DMS153 (cell line): ENCODE measurements at regions not wholly inside any gene's neighbourhood (a gene's known extent, or its start where the extent isn't known, plus 50 kb on each side); places are given as distances from the start of the nearest gene placed in this dataset.

Experiments
- DNase-seq: peaks from one replicate; lab custom pipeline; 2025; lab: John Stamatoyannopoulos, UW

DNA sequence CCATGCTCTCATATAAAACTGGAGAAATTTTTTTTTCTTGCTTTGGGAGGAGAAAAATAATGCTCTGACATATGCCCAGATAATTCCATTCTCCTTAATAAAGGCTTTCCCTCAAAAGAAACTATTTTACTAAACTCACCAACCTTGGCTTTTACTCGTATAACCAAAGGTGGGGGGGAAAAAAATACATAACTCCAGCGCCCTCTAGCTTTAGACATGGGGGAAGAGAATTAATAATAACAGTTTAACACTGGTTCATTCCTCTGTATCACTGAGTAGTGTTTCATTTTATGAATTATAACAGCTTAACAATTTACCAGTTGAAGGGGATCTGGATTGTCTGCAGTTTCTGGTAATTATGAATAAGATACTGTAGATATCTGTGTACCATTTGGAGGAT is 1226.1 kb downstream of the GRIK2 start:
- no peak for DNase-seq

DNA sequence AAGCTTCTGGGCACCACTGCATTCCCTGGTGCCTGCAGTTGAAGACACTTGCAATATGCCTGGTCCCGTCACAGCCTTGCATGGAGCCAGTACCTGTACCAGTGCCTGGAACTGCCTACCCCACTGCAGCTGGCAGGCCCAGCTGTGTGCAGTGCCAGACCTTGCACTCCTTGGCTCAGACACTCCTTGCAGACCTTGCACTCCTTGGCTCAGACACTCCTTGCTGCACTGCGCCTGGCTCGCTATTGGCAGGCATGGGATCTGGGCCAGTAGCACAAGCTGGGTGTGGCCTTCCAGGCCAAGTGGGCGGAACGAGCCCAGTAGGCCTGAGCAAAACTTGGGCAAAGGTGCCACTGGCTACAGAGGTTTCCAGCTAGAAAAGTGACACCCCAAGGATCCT is 1189.1 kb downstream of the GRIK2 start:
- DNase-seq: no peak

DNA sequence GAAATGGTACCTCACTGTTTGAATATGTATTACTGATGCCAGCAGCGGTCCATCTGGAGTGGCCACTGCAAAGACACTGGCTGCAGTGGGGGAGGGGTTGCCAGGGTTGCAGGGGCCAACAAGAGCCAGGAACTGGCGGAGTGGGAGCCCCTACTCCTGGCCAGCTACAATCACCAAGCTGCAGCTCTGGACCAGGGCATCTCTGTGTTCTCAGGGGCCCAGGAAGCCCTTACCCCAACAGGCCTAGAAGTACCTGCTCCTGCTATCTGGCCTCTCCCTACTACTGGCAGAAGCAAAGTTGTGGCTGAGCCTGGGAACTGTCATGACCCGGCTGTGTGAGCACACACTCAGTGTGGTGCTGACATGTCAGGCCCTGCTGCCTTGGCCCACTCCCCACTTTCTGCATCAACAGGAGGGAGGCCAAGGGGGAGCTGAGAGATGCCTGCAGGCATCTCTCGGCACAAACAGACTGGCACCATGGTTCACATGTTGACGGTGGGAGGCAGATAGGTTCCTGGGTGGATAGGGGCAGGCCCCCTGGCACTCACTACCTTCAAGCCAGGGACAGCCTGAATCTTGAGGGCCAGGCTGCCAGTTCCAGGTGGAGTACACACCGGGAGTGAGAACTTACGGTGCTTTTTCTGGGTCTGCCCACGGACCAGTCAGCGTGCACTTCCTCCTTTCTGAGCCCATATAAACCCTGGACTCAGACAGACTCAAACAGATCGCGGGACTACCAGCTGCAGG is 1188.0 kb downstream of the GRIK2 start:
- no peak for DNase-seq

DNA sequence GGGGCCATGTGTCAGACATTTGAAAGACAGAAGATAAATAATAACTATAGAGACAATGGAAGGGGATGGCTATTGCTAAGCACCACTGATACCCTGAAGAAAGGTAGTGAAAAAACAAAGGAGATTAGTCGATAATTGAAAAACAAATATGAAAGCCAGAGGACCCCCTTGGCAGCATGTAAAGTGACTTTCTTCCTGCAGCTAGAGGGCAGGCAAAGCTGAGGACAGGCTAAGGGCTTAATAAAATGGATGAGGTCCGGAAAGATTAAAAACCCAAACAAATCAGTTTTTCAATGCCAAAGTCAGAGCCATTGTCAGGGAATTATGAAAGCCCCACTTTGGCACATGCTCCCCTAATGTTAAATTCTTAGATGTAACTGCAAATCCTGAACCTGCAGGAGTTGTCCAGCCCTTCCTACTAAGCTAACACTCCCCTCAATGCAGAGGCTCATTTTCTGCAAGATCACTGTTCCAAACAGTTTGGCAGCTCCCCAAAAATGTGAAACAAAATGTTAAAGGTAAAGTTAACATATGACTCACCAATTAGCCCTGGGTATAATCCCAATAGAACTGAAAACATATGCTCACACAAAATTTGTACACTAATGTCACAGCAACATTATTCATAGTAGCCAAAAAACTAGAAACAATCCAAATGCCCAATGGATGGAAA is 1177.9 kb downstream of the GRIK2 start:
- DNase-seq: no peak

DNA sequence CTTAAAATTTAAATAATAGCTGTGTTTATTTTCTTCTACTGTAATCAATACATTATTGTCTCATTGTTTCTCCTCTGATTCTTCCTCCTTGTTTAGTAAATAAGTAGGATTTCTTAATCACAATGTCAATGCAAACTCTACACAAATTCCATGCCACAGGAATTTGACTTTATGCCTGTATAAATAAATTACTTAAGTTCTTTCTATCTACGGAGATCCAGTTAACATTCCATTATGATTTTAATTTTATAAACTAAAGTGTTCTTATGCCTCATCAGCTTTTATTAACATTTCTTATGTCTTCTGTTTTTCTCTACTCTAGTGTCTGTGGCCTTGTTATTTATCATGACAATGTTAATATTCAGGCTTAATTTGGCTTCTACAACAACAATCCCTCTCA is 1169.2 kb downstream of the GRIK2 start:
- DNase-seq: no peak

DNA sequence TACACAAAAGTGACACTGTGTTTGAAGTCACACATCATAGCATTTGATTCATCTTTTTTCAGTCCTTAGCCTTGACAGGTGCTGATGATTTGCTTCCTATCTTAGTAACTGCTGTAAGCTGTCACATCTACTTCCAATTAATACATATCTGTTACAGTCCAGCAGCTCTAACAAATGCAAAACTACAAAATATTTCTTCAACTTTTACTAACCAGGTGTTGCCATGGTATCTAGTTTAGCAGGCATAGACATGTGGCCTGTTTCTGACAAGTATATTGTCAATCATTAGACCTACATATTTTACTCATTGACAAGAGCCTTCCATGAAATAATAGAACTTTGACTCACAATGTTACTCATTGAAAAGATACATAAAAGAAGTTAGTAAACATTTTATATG is 1159.7 kb downstream of the GRIK2 start:
- no peak for DNase-seq

DNA sequence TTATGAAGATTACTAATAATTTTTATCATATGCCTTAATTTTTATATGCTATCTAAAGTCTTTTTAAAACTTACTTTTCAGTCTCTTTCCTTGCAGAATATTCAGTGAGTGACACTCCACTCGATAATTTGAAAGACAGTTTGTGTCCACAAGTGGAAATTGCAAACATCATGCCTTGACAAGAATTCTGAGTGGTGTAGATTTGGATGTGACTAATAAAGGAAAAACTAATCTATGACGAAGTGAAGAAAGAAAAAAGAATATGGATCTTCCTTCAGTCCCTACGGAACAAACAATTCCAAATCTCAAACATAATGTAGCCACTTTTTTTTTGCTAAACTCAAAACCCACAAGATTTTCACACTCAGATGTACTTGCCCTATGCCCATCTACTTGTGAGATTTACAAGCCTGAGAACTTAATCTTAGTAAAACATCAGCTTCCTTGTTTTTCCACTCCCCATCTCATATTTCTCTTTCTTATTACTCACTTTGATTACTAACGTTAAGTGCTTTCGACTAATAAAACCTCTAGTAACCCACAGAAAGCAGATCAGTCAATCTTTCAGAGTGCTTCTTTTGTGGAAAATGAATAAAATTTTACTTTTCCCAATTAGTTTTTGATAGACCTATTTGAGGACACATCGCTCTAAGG is 1155.8 kb downstream of the GRIK2 start:
- no peak for DNase-seq

DNA sequence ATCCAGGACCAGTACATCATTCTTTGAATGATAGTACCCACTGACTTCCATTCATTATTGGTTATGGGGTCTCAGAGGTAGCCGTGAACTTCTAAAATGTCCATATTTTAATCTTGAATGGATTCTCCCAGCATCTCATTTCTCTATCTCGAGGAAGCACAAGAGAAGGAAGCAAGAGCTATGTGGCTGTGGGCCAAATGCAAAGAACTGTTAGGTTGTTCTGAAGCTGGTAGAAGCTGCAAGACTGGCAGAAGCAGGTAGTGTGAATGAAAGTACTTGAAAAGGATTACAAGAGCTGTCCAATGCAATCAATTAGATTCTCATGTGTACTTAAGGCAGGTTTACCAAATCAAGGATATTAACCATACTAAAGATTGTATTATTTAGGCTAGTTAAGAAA is 1131.8 kb downstream of the GRIK2 start:
- DNase-seq: no peak

DNA sequence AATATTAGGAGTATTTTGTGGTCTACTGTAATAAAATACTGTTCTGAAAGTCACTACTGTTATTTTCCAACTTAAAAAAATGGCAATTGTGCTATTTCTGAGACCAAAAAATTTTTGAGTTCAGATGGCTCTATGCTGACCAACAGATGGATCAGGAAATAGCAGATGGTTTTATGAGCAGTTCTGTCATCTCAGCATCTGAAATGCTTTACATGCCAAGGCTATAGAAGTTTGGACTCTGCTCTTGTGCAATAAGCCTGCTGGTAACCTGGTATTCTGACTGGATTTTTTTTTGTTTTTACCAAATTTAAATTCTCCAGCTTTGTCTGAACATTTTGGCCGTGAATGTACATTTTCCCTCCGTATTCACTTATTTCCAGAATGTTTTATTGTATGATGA is 1127.5 kb downstream of the GRIK2 start:
- no peak for DNase-seq

DNA sequence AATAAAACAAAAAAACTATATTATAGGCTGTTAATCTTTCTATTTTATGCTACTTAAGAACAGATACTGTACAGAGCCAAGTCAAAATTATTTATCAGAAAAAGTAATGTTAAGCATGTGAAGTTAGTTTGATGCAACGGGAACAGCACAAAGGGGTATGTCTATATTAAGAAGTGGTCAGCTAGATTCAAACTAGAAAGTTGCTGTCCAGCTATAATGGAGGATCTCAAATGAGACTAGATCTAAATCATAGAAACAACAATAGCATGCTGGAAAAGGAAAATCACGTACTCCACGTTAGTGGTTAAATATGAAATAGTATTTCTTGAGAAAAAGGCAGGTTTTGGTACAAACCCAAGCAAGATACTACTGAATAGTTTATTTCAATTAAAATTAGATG is 1124.0 kb downstream of the GRIK2 start:
- no peak for DNase-seq

DNA sequence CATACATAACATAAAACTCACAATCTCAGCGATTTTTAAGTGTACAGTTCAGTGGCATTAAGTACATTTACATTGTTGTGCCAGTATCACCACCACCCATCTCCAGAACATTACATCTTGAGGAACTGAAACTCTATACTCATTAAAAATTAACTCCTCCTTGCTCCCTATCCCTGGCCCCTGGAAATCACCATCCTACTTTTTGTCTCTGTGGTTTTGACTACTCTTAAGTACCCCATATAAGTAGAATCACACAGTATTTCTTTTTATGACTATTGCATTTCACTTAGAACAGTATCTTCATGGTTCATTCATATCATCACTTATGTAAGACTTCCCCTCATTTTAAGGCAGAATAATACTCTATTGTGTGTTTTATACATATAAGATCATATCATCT is 1108.1 kb downstream of the GRIK2 start:
- no peak for DNase-seq

DNA sequence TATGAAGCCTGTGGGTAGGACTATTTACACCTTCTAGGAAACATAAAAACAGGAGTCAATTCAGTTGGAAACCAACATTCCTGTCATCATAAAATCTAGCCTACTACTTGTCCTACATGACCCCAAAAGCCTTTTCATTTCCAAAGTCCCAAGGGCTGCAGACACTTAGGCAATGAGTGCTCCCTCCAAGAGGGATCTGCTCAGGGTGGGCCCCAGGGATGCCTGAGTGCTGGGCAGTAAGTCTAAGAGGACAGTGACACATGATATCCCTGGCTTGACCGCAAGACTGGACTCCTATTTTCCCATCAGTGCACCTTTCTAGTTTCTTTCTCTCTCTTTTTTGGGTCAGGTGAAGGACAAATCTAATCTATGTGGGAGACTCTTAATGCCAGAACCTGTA is 1101.3 kb downstream of the GRIK2 start:
- DNase-seq: no peak

DNA sequence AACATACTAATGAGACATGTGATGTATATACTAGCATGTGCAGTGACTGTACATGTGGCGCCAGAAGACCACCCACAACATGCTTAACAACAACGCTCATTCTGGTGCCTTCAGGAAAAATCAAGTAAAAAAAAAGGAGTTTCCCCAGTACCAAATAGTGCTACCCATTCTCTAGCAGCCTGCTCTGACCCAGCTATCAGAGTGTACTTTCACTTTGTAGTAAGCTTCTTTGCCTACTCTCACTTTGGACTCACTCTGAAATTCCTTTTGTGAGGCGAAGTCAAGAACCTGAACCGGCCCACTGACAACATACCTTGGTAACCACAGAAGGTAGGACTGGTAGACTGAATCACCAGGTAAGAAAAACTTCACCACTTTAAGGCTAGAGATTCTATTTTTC is 1100.0 kb downstream of the GRIK2 start:
- DNase-seq: no peak

DNA sequence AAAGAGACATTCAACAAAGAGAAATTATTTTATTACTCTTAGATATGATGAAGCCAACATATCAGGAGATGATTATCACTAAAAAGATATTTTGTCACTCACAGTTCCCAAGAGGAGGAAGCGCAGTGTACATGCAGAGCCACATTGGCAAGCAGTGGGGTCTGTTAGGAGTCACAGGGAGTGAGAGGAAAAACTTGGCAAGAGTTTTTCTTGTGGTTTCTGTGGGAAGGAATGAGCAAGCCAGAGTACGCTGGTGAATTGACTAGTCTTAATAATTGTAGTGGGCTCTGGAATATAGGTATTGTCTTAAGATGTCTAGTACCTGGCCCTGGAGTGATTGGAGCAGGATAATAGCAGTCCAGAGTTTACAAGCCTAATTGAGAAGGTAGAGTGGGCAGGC is 1095.2 kb downstream of the GRIK2 start:
- no peak for DNase-seq

DNA sequence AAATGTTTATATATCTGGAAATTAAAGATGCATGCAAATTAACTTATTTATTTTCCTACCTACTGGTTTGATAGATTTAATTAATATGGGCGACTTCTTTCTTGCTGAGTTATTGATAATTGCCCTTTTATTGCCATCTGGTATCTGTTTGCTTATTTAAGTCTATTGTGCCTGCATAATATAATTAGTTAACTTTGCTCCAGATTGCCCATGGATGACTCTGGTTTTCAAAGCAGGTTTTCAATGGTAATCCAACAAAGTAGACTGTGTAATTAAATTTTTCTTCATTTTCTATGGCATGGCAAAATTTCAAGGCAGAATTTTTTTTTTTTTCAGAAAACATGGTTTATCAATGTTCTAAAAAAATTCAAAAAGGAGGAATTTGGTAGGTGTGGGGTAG is 1092.0 kb downstream of the GRIK2 start:
- DNase-seq: no peak

DNA sequence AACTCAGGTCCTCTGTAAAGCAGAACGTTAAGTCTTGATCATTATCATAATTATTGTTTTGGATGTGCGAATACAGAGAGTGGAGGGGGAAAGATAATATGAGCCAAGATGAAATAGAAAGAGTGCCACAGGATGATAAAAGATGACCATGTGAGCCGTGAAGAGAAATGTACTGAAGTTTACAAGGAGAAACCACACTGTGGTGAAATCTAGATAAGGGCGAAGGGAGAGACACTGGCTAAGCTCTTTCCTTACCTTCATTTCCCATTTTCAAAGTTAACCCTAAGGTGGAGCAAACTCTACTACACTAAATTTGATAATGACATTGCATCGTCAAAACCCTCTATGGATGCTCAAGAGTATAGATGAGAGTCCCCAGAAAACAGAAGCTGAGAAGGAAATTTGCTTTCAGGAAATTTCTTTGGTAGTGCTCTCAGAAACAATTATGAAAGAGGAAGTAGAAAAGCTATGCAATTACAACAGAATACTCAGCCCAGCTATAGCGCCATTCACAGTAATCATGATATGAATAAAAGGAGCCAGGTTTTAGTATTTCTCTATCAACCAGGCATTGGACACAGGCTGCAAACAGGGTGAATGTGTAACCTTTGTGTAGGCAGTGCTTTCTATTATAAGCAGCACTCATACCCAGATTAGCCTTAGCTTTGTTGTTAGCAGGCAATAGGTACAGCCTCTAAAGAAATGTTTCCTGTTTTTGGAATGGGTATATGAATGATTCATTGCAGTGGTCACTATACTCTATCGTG is 1080.7 kb downstream of the GRIK2 start:
- DNase-seq: no peak

DNA sequence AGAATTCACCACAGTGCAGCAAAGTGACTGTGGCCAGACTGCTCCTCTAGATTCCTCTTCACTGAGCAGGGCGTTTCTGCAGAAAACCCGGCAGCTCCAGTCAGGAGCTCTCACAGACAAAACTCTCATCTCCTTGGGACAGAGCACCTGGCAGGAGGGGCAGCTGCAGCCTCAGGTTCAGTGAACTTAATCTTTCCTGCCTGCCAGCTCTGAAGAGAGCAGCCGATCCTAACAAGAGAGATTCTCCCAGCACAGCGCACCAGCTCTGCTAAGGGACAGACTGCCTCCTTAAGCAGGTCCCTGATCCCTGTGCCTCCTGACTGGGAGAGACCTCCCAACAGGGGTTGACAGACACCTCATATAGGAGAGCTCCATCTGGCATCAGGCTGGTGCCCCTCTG is 1065.5 kb downstream of the GRIK2 start:
- no peak for DNase-seq

DNA sequence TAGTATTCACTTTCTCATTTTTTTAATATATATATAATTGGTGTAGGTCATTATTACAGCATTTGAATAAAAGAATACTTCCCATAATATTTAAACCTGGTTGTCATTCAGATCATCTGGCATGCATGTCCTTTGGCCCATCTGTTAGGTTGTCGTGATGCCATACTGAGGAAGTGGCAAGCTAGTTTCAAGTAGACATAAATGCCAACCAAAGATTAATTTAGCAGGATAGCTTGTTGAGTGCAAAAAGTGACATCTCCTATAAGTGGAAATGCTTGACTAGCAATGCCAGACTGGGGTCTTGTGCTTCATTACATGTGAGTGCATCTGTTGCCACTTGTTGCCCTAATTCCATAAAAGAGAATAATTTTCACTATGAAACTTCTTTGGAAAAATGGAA is 1044.7 kb downstream of the GRIK2 start:
- no peak for DNase-seq

DNA sequence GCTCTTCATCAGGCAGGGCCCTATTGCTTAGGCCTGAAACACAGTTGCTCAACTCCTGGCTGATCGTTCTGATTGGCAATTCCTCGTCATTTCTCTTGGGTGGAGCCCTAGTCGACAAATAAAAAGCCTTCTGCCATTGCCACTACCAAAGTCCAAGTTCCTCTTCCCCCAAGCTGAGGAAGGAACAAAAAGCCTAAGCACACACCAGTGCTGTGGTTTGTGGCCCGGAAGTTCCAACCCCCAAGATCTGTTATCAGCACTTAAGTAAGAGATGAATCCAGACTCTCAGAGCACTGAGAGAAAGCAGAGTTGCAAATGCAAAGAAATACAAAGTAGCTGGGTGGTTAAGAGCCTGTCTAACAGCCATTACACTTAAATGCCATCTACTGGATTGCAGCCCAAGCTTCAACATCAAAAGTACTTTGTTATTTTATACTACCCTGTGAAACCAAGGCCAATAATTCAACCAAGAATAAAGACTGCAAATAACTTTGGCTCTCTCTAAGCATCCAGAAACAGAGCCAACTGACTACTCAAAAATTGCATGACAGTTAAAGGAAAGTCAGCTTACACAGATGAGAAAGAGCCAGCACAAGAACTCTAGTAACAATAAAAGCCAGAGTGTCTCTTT is 1024.0 kb downstream of the GRIK2 start:
- DNase-seq: no peak

DNA sequence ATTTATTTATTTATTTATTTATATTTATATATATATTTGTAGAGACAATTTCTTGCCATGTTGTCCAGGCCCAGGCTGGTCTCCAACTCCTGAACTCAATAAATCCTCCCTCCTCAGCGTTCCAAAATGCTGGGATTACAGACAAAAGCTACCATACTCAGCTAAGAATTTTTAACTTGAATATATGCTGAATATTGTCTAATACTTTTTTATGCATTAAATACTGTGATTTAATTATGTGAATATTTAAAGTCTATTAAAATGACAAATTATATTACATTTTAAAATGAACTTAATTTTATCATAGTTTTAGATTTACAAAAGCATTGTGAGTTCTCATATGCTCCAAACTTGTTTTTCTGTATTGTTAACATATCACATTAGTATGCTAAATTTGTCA is 1022.4 kb downstream of the GRIK2 start:
- no peak for DNase-seq

DNA sequence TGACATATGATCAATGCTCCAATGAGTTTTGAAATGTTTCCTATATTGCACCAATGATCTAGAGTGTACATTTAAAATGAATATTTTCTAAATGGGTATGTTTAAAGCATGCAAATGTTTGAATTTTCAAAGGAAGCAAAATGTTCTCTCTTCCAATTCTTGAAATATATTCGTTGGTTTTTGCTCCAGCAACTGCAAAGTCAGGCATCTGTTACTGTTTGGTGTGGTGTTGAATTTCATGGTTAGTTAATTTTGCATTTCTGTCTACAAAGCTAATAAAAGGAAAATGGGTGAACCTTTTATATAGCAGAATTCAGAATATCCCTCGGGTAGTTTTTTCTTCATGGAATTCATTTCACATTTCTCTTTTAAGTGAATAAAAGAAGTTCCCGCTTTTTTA is 1018.3 kb downstream of the GRIK2 start:
- no peak for DNase-seq
